Ascending aorta (tissue), 2 donors: ENCODE measurements at regions not wholly inside any gene's neighbourhood (a gene's known extent, or its start where the extent isn't known, plus 50 kb on each side); places are given as distances from the start of the nearest gene placed in this dataset.
A peak's percentile ranks its signal among the peaks of the same experiment; 100 is the strongest.

Experiments used
- DNase-seq, 2 donors: peaks; one replicate each; pipeline ENCODE4 v3.0.0-alpha.2; 2019; ENCODE audit warnings: low spot score in 2 of 2
- H3K27ac ChIP-seq, 2 donors: fragments of 200-600 bp; sonication (generic); one replicate each; pipeline ENCODE4 v1.5.1; 2016 to 2017; ENCODE audit warnings: mild to moderate bottlenecking in 1 of 2
- H3K27me3 ChIP-seq: fragments of 200-600 bp; sonication (generic); one replicate; pipeline ENCODE4 v1.5.1; 2017
- H3K36me3 ChIP-seq, 2 donors: fragments of 200-600 bp; sonication (generic); one replicate each; pipeline ENCODE4 v1.5.1; 2016
- H3K4me1 ChIP-seq, 2 donors: fragments of 200-600 bp; sonication (generic); one replicate each; pipeline ENCODE4 v1.5.1; 2016 to 2017; ENCODE audit warnings: mild to moderate bottlenecking in 1 of 2
- H3K4me3 ChIP-seq, 2 donors: fragments of 200-600 bp; sonication (generic); one replicate each; pipeline ENCODE4 v1.5.1; 2016 to 2017; ENCODE audit warnings: mild to moderate bottlenecking in 1 of 2
- H3K9me3 ChIP-seq, 2 donors: fragments of 200-600 bp; sonication (generic); one replicate each; pipeline ENCODE4 v1.5.1; 2016
- CTCF ChIP-seq, 3 experiments: fragments of 200-600 bp in 2 of 3; fragments of 450-650 bp in 1 of 3; sonication (generic) in 2 of 3; IDR thresholded peaks; one replicate each; pipeline ENCODE4 v1.5.1; 2016 to 2019; ENCODE audit warnings: antibody characterized with exemption in 3 of 3, mild to moderate bottlenecking in 1 of 3, moderate library complexity in 1 of 3
- intact Hi-C: fragments of 100-400 bp; cut with DNase I; formaldehyde crosslinking; loops from one replicate; pipeline ENCODE4 v1.15.1; 2023

DNA sequence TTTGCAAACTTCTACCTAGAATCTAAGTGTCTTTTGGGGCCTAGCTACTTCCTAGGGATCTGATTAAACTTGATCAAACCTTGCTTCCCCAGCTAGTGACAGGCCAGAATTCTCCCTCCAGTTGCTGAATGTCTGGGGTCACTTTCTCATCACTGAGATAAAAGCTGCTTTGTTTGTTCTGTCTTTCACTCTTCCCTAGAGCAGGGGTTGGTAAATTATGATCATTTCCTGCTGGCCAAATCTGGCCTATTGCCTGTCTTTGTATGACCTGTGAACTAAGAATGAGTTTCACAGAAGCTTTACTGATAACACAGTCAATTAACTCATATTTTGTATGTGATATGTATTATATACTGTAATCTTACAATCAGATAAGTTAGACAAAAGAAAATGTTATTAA, 157.8 kb upstream of the AADAT start:
- H3K36me3 ChIP-seq, result no peaks in the 10 kb centered on the region
- intact Hi-C loops, result no loop called here
- H3K27ac ChIP-seq, result no peak overlapping the region
- no peak for DNase-seq
- H3K27me3 ChIP-seq, result no peaks in the 10 kb centered on the region
- H3K4me3 ChIP-seq, result no peak overlapping the region
- H3K9me3 ChIP-seq, result no peaks in the 10 kb centered on the region
- peaks cover 0 to 3% of the 10 kb centered on the region in 2 donors for H3K4me1 ChIP-seq
- TF ChIP-seq CTCF (IDR thresholded peaks at IDR 0.05), result no peak

- no peak overlapping the region for H3K4me3 ChIP-seq
- H3K4me1 ChIP-seq, result peaks cover 0 to 3% of the 10 kb centered on the region in 2 donors
- DNase-seq, result no peak
- TF ChIP-seq CTCF (IDR thresholded peaks at IDR 0.05), result no peak
- no peak overlapping the region for H3K27ac ChIP-seq
- intact Hi-C loops, result no loop called here
- no peaks in the 10 kb centered on the region for H3K9me3 ChIP-seq
- H3K36me3 ChIP-seq, result no peaks in the 10 kb centered on the region
- no peaks in the 10 kb centered on the region for H3K27me3 ChIP-seq
Measured at GRCh38 chr4:170243662-170244288, 154.0 kb upstream of the AADAT start.

DNA sequence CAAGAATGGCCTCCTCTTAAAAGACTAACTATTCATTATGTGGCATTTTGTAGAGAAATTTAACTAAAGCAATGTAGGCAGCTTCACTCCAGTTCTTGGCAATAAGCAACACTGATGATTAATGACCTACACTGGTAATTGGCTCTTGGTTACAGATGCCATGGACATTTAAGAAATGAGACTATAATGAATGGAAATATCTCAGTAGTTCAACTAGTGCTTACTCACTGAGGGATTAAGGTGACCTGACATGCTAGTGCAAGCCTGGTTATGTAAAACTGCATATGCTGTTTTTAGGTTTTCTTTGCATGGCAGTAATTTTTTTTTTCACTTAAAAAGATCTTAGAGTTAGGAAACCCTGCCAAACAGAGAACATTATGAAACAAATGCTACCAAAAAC, 152.7 kb upstream of the AADAT start:
- intact Hi-C loops, result no loop called here
- Histone ChIP-seq H3K4me3 (no peak overlapping the region), H3K27me3 (no peaks in the 10 kb centered on the region), H3K36me3 (no peaks in the 10 kb centered on the region), H3K9me3 (no peaks in the 10 kb centered on the region), H3K4me1 (peaks cover 0 to 3% of the 10 kb centered on the region in 2 donors), H3K27ac (peak overlapping the region in 1 of 2 donors; percentile 5)
- no peak for TF ChIP-seq CTCF (IDR thresholded peaks at IDR 0.05)
- DNase-seq, result no peak

- intact Hi-C loops, result no loop called here
Measured at GRCh38 chr4:170234800-170235199, 145.0 kb upstream of the AADAT start.

GRCh38 chr4:170231377-170231776, 141.6 kb upstream of the AADAT start:
- DNase-seq, result no peak
- H3K36me3 ChIP-seq, result no peaks in the 10 kb centered on the region

More at GRCh38 chr4:170234800-170235199, 145.0 kb upstream of the AADAT start:
- DNase-seq, result no peak
- H3K9me3 ChIP-seq, result no peaks in the 10 kb centered on the region
- no peaks in the 10 kb centered on the region for H3K27me3 ChIP-seq
- H3K4me3 ChIP-seq, result no peak overlapping the region
- no peaks in the 10 kb centered on the region for H3K4me1 ChIP-seq
- no peak overlapping the region for H3K27ac ChIP-seq
- no peaks in the 10 kb centered on the region for H3K36me3 ChIP-seq
- no peak for TF ChIP-seq CTCF (IDR thresholded peaks at IDR 0.05)

More at GRCh38 chr4:170231377-170231776, 141.6 kb upstream of the AADAT start:
- intact Hi-C loops, result no loop called here
- no peaks in the 10 kb centered on the region for H3K4me1 ChIP-seq
- no peak overlapping the region for H3K27ac ChIP-seq
- no peak for TF ChIP-seq CTCF (IDR thresholded peaks at IDR 0.05)
- no peaks in the 10 kb centered on the region for H3K9me3 ChIP-seq
- H3K4me3 ChIP-seq, result no peak overlapping the region
- no peaks in the 10 kb centered on the region for H3K27me3 ChIP-seq
